HUES48 (cell line): ENCODE measurements at regions not wholly inside any gene's neighbourhood (a gene's known extent, or its start where the extent isn't known, plus 50 kb on each side); places are given as distances from the start of the nearest gene placed in this dataset.

ENCODE experiments used
- H3K27ac ChIP-seq: one replicate; pipeline ENCODE4 v1.7.0; 2013; ENCODE audit warnings: low read depth, low read length, inconsistent platforms
- H3K27me3 ChIP-seq: 2 replicates; pipeline ENCODE4 v1.6.1; 2013; ENCODE audit warnings: mild to moderate bottlenecking, low read length; ENCODE audit not compliant: control insufficient read depth, insufficient read depth
- H3K36me3 ChIP-seq: 2 replicates; pipeline ENCODE4 v1.6.1; 2013; ENCODE audit warnings: low read length; ENCODE audit not compliant: control insufficient read depth, insufficient read depth
- H3K4me1 ChIP-seq: 2 replicates; pipeline ENCODE4 v1.6.1; 2013; ENCODE audit warnings: mild to moderate bottlenecking, low read length; ENCODE audit not compliant: control insufficient read depth, insufficient read depth
- H3K4me3 ChIP-seq: 2 replicates; pipeline ENCODE4 v1.5.1; 2013; ENCODE audit warnings: mild to moderate bottlenecking, low read depth, low read length
- H3K9ac ChIP-seq: 2 replicates; pipeline ENCODE4 v1.6.1; 2013; ENCODE audit warnings: mild to moderate bottlenecking, low read depth, low read length, moderate library complexity
- H3K9me3 ChIP-seq: 2 replicates; pipeline ENCODE4 v1.6.1; 2013; ENCODE audit warnings: low read length; ENCODE audit not compliant: control insufficient read depth, insufficient read depth

- H3K4me3 ChIP-seq = no peak overlapping the region
- no peaks in the 10 kb centered on the region for H3K27me3 ChIP-seq
- H3K36me3 ChIP-seq = no peaks in the 10 kb centered on the region
- peaks cover under 1% of the 10 kb centered on the region; the same call in 1 of the 2 replicates for H3K9me3 ChIP-seq
- no peak overlapping the region for H3K27ac ChIP-seq
- no peaks in the 10 kb centered on the region for H3K4me1 ChIP-seq
- H3K9ac ChIP-seq = no peak overlapping the region
These were observed 1037.7 kb upstream of the SLC39A10 start for GRCh38 chr2:194619366-194619765.

GRCh38 chr2:194618432-194618831, 1038.6 kb upstream of the SLC39A10 start:
- Histone ChIP-seq H3K4me1 (no peaks in the 10 kb centered on the region), H3K27ac (no peak overlapping the region), H3K9me3 (peaks cover 4% of the 10 kb centered on the region; the same call in 1 of the 2 replicates), H3K9ac (no peak overlapping the region), H3K4me3 (no peak overlapping the region), H3K27me3 (no peaks in the 10 kb centered on the region), H3K36me3 (no peaks in the 10 kb centered on the region)

GRCh38 chr2:194616334-194616733, 1040.7 kb upstream of the SLC39A10 start:
- Histone ChIP-seq H3K27ac (no peak overlapping the region), H3K36me3 (no peaks in the 10 kb centered on the region), H3K9me3 (peaks cover 14% of the 10 kb centered on the region), H3K4me3 (no peak overlapping the region), H3K4me1 (no peaks in the 10 kb centered on the region), H3K9ac (no peak overlapping the region), H3K27me3 (no peaks in the 10 kb centered on the region)

- H3K9ac ChIP-seq = no peak overlapping the region
- H3K36me3 ChIP-seq = no peaks in the 10 kb centered on the region
- no peak overlapping the region for H3K27ac ChIP-seq
- peaks cover 56% of the 10 kb centered on the region for H3K9me3 ChIP-seq
- H3K4me3 ChIP-seq = no peak overlapping the region
- H3K4me1 ChIP-seq = no peaks in the 10 kb centered on the region
- H3K27me3 ChIP-seq = no peaks in the 10 kb centered on the region
These were observed 1046.7 kb upstream of the SLC39A10 start for GRCh38 chr2:194610297-194610696.

GRCh38 chr2:194603429-194603828, 1053.6 kb upstream of the SLC39A10 start:
- Histone ChIP-seq H3K9ac (no peak overlapping the region), H3K9me3 (peaks cover 35% of the 10 kb centered on the region), H3K4me1 (no peaks in the 10 kb centered on the region), H3K4me3 (no peak overlapping the region), H3K27ac (no peak overlapping the region), H3K27me3 (no peaks in the 10 kb centered on the region), H3K36me3 (no peaks in the 10 kb centered on the region)

- Histone ChIP-seq H3K9ac (no peak overlapping the region), H3K36me3 (no peaks in the 10 kb centered on the region), H3K27me3 (no peaks in the 10 kb centered on the region), H3K4me3 (no peak overlapping the region), H3K4me1 (no peaks in the 10 kb centered on the region), H3K9me3 (peaks cover 35% of the 10 kb centered on the region), H3K27ac (no peak overlapping the region)
These were observed 1054.3 kb upstream of the SLC39A10 start for GRCh38 chr2:194602750-194603149.

GRCh38 chr2:194591192-194591591, 1065.8 kb upstream of the SLC39A10 start:
- no peak overlapping the region for H3K4me3 ChIP-seq
- no peak overlapping the region for H3K9ac ChIP-seq
- H3K27ac ChIP-seq = no peak overlapping the region
- no peaks in the 10 kb centered on the region for H3K36me3 ChIP-seq
- no peaks in the 10 kb centered on the region; the same call in 1 of the 2 replicates for H3K4me1 ChIP-seq
- no peaks in the 10 kb centered on the region for H3K27me3 ChIP-seq
- no peaks in the 10 kb centered on the region for H3K9me3 ChIP-seq

GRCh38 chr2:194587739-194588270, 1069.2 kb upstream of the SLC39A10 start:
- Histone ChIP-seq H3K4me3 (no peak overlapping the region), H3K9ac (no peak overlapping the region), H3K27me3 (no peaks in the 10 kb centered on the region), H3K9me3 (no peaks in the 10 kb centered on the region), H3K4me1 (no peaks in the 10 kb centered on the region; the same call in 1 of the 2 replicates), H3K27ac (no peak overlapping the region), H3K36me3 (no peaks in the 10 kb centered on the region)

- no peaks in the 10 kb centered on the region for H3K36me3 ChIP-seq
- no peak overlapping the region for H3K27ac ChIP-seq
- no peak overlapping the region for H3K9ac ChIP-seq
- no peaks in the 10 kb centered on the region for H3K27me3 ChIP-seq
- no peaks in the 10 kb centered on the region for H3K9me3 ChIP-seq
- no peak overlapping the region for H3K4me3 ChIP-seq
- no peaks in the 10 kb centered on the region for H3K4me1 ChIP-seq
These were observed 1089.4 kb upstream of the SLC39A10 start for GRCh38 chr2:194567661-194568017.

- no peak overlapping the region for H3K4me3 ChIP-seq
- H3K36me3 ChIP-seq = no peaks in the 10 kb centered on the region
- no peak overlapping the region for H3K27ac ChIP-seq
- no peaks in the 10 kb centered on the region for H3K4me1 ChIP-seq
- no peak overlapping the region for H3K9ac ChIP-seq
- H3K9me3 ChIP-seq = no peaks in the 10 kb centered on the region
- H3K27me3 ChIP-seq = no peaks in the 10 kb centered on the region
These were observed 1089.9 kb upstream of the SLC39A10 start for GRCh38 chr2:194566907-194567660.

GRCh38 chr2:194564422-194564821, 1092.6 kb upstream of the SLC39A10 start:
- Histone ChIP-seq H3K27me3 (no peaks in the 10 kb centered on the region), H3K4me3 (no peak overlapping the region), H3K9me3 (0 out of 2 replicates have a peak, but pooled peaks cover 4% of the 10 kb centered on the region), H3K36me3 (no peaks in the 10 kb centered on the region), H3K4me1 (no peaks in the 10 kb centered on the region), H3K9ac (no peak overlapping the region), H3K27ac (no peak overlapping the region)
